DMS 273 (cell line): ENCODE measurements at regions not wholly inside any gene's neighbourhood (a gene's known extent, or its start where the extent isn't known, plus 50 kb on each side); places are given as distances from the start of the nearest gene placed in this dataset.
"Not testable (repeated sequence)": the region's sequence is repeated elsewhere in the genome, so short reads cannot be mapped to it uniquely, and the experiment has no call there.

ENCODE experiments used
- DNase-seq: peaks from one replicate; lab custom pipeline; 2025; ENCODE audit not compliant: unreplicated experiment; lab: John Stamatoyannopoulos, UW

GRCh38 chr16:29136046-29136696, 151.3 kb downstream of the LAT start:
- DNase-seq: not testable (repeated sequence)

- DNase-seq: not testable (repeated sequence)
Observed at GRCh38 chr16:29135098-29135497, 150.2 kb downstream of the LAT start.

- DNase-seq: not testable (repeated sequence)
Observed at GRCh38 chr16:29133681-29134430, 149.0 kb downstream of the LAT start.

- DNase-seq: not testable (repeated sequence)
Observed at GRCh38 chr16:29132869-29133268, 148.0 kb downstream of the LAT start.

- DNase-seq: not testable (repeated sequence)
Observed at GRCh38 chr16:29132444-29132843, 147.6 kb downstream of the LAT start.

GRCh38 chr16:29130901-29131851, 146.3 kb downstream of the LAT start:
- DNase-seq: not testable (repeated sequence)

GRCh38 chr16:29130131-29130711, 145.4 kb downstream of the LAT start:
- DNase-seq: not testable (repeated sequence)

GRCh38 chr16:29129458-29130038, 144.7 kb downstream of the LAT start:
- not testable (repeated sequence) for DNase-seq

GRCh38 chr16:29128732-29129457, 144.0 kb downstream of the LAT start:
- not testable (repeated sequence) for DNase-seq

- not testable (repeated sequence) for DNase-seq
Observed at GRCh38 chr16:29127806-29128420, 143.1 kb downstream of the LAT start.

GRCh38 chr16:29126616-29127015, 141.8 kb downstream of the LAT start:
- no peak for DNase-seq

GRCh38 chr16:29126057-29126494, 141.2 kb downstream of the LAT start:
- no peak for DNase-seq

GRCh38 chr16:29124828-29125227, 140.0 kb downstream of the LAT start:
- DNase-seq: no peak

GRCh38 chr16:29124162-29124561, 139.3 kb downstream of the LAT start:
- not testable (repeated sequence) for DNase-seq

- DNase-seq: not testable (repeated sequence)
Observed at GRCh38 chr16:29120680-29121079, 135.8 kb downstream of the LAT start.

GRCh38 chr16:29118301-29118957, 133.6 kb downstream of the LAT start:
- DNase-seq: not testable (repeated sequence)

GRCh38 chr16:29117631-29118030, 132.8 kb downstream of the LAT start:
- no peak for DNase-seq

- no peak for DNase-seq
Observed at GRCh38 chr16:29116980-29117379, 132.1 kb downstream of the LAT start.

- DNase-seq: not testable (repeated sequence)
Observed at GRCh38 chr16:29116207-29116606, 131.4 kb downstream of the LAT start.
